Stimulated activated CD8-positive, alpha-beta memory T cell treated with anti-CD3 and anti-CD28 coated beads, Interleukin-4, amount 100 ng/mL, for 1 hour (primary cell): ENCODE measurements at regions not wholly inside any gene's neighbourhood (a gene's known extent, or its start where the extent isn't known, plus 50 kb on each side); places are given as distances from the start of the nearest gene placed in this dataset.
"Not testable (repeated sequence)": the region's sequence is repeated elsewhere in the genome, so short reads cannot be mapped to it uniquely, and the experiment has no call there.

ENCODE experiments used
- DNase-seq, 2 donors: peaks; one replicate each; pipeline ENCODE4 v3.0.0-alpha.2; 2020; ENCODE audit warnings: low read depth in 2 of 2, low spot score in 1 of 2

GRCh38 chr16:87210894-87211293, 106.3 kb downstream of the C16orf95 start:
- DNase-seq = no peak

- no peak for DNase-seq
These were observed 105.2 kb downstream of the C16orf95 start for GRCh38 chr16:87212026-87212425.

- DNase-seq = no peak
These were observed 103.7 kb downstream of the C16orf95 start for GRCh38 chr16:87213536-87213935.

- DNase-seq = no peak
These were observed 100.9 kb downstream of the C16orf95 start for GRCh38 chr16:87216148-87216840.

- DNase-seq = no peak
These were observed 100.3 kb downstream of the C16orf95 start for GRCh38 chr16:87216841-87217275.

GRCh38 chr16:87217802-87218201, 99.4 kb downstream of the C16orf95 start:
- not testable (repeated sequence) for DNase-seq

- no peak for DNase-seq
These were observed 98.7 kb downstream of the C16orf95 start for GRCh38 chr16:87218281-87219055.

GRCh38 chr16:87219287-87219909, 97.8 kb downstream of the C16orf95 start:
- DNase-seq = no peak

- no peak for DNase-seq
These were observed 95.6 kb downstream of the C16orf95 start for GRCh38 chr16:87221633-87222032.

GRCh38 chr16:87222335-87222734, 94.9 kb downstream of the C16orf95 start:
- no peak for DNase-seq

- DNase-seq = no peak
These were observed 93.4 kb downstream of the C16orf95 start for GRCh38 chr16:87223656-87224248.

GRCh38 chr16:87226926-87227295, 90.3 kb downstream of the C16orf95 start:
- no peak for DNase-seq

- no peak for DNase-seq
These were observed 89.8 kb downstream of the C16orf95 start for GRCh38 chr16:87227296-87227951.

GRCh38 chr16:87228363-87228762, 88.8 kb downstream of the C16orf95 start:
- no peak for DNase-seq

GRCh38 chr16:87229230-87230188, 87.7 kb downstream of the C16orf95 start:
- no peak for DNase-seq

- DNase-seq = no peak
These were observed 86.6 kb downstream of the C16orf95 start for GRCh38 chr16:87230571-87230970.

- no peak for DNase-seq
These were observed 85.9 kb downstream of the C16orf95 start for GRCh38 chr16:87231295-87231694.

GRCh38 chr16:87231911-87232310, 85.3 kb downstream of the C16orf95 start:
- DNase-seq = no peak

- no peak for DNase-seq
These were observed 83.3 kb downstream of the C16orf95 start for GRCh38 chr16:87233928-87234327.

- DNase-seq = no peak
These were observed 82.6 kb downstream of the C16orf95 start for GRCh38 chr16:87234601-87235000.
